Testis (tissue), 2 donors: ENCODE measurements at regions not wholly inside any gene's neighbourhood (a gene's known extent, or its start where the extent isn't known, plus 50 kb on each side); places are given as distances from the start of the nearest gene placed in this dataset.

Experiments used
- DNase-seq: peaks from one replicate; pipeline ENCODE4 v3.0.0-alpha.2; 2019
- H3K27ac ChIP-seq, 2 donors: fragments of 200-600 bp; sonication (generic); one replicate each; pipeline ENCODE4 v1.5.1; 2019
- H3K27me3 ChIP-seq: fragments of 200-600 bp; sonication (generic); one replicate; pipeline ENCODE4 v1.5.1; 2019
- H3K36me3 ChIP-seq: fragments of 200-600 bp; sonication (generic); one replicate; pipeline ENCODE4 v1.5.1; 2017; ENCODE audit warnings: low read depth; ENCODE audit errors: missing control alignments
- H3K4me1 ChIP-seq: fragments of 200-600 bp; sonication (generic); one replicate; pipeline ENCODE4 v1.5.1; 2019
- H3K4me3 ChIP-seq, 2 donors: fragments of 200-600 bp; sonication (generic); one replicate each; pipeline ENCODE4 v1.5.1; 2017 to 2019
- H3K9me3 ChIP-seq: fragments of 200-600 bp; sonication (generic); one replicate; pipeline ENCODE4 v1.5.1; 2017
- CTCF ChIP-seq, 3 experiments: fragments of 450-650 bp in 2 of 3; fragments of 200-600 bp in 1 of 3; sonication (generic) in 1 of 3; IDR thresholded peaks; one replicate each; pipeline ENCODE4 v1.5.1; 2016 to 2019; ENCODE audit warnings: antibody characterized with exemption in 3 of 3, mild to moderate bottlenecking in 2 of 3, moderate library complexity in 1 of 3
- POLR2A ChIP-seq: fragments of 450-650 bp; IDR thresholded peaks from one replicate; pipeline ENCODE4 v1.6.1; 2017; ENCODE audit warnings: antibody characterized with exemption, mild to moderate bottlenecking, moderate library complexity
- WGBS, 2 donors: methylation state at CpG; one replicate each; pipeline ENCODE4 v1.1.5; 2018; 5-methylcytosine and 5-hydroxymethylcytosine counted together
- intact Hi-C: fragments of 100-400 bp; cut with DNase I; formaldehyde crosslinking; loops from one replicate; pipeline ENCODE4 v1.15.1; 2023; ENCODE audit warnings: low total_unique reads

- Histone ChIP-seq H3K4me1 (no peaks in the 10 kb centered on the region), H3K9me3 (no peaks in the 10 kb centered on the region), H3K27ac (no peak overlapping the region), H3K36me3 (no peaks in the 10 kb centered on the region), H3K27me3 (no peaks in the 10 kb centered on the region), H3K4me3 (no peak overlapping the region)
- no peak for DNase-seq
- intact Hi-C loops = no loop called here
- 89 to 90% methylated on average over 3 of the region's 3 CpGs for WGBS, 2 donors
- TF ChIP-seq POLR2A = no peak
- no peak for TF ChIP-seq CTCF (IDR thresholded peaks at IDR 0.05)
These were observed 516.0 kb downstream of the OTOL1 start for GRCh38 chr3:162012633-162013032.

GRCh38 chr3:162014284-162014683 is 517.7 kb downstream of the OTOL1 start:
- intact Hi-C loops = no loop called here
- Histone ChIP-seq H3K4me1 (no peaks in the 10 kb centered on the region), H3K36me3 (no peaks in the 10 kb centered on the region), H3K9me3 (no peaks in the 10 kb centered on the region), H3K4me3 (no peak overlapping the region), H3K27ac (no peak overlapping the region), H3K27me3 (no peaks in the 10 kb centered on the region)
- DNase-seq = no peak
- TF ChIP-seq POLR2A = no peak
- no peak for TF ChIP-seq CTCF (IDR thresholded peaks at IDR 0.05)
- WGBS, 2 donors = 94 to 95% methylated on average over 5 of the region's 5 CpGs

GRCh38 chr3:162015856-162016255 is 519.2 kb downstream of the OTOL1 start:
- H3K9me3 ChIP-seq = no peaks in the 10 kb centered on the region
- intact Hi-C loops = no loop called here
- no peaks in the 10 kb centered on the region for H3K36me3 ChIP-seq
- H3K27ac ChIP-seq = no peak overlapping the region
- no peak for DNase-seq
- no peaks in the 10 kb centered on the region for H3K27me3 ChIP-seq
- no peak for TF ChIP-seq CTCF (IDR thresholded peaks at IDR 0.05)
- no peak overlapping the region for H3K4me3 ChIP-seq
- no peaks in the 10 kb centered on the region for H3K4me1 ChIP-seq

GRCh38 chr3:162019817-162020216 is 523.2 kb downstream of the OTOL1 start:
- no peaks in the 10 kb centered on the region for H3K27me3 ChIP-seq
- no peak for DNase-seq
- no peaks in the 10 kb centered on the region for H3K9me3 ChIP-seq
- intact Hi-C loops = no loop called here
- H3K36me3 ChIP-seq = no peaks in the 10 kb centered on the region
- WGBS, 2 donors = 89 to 95% methylated on average over 1 of the region's 1 CpG
- H3K4me3 ChIP-seq = no peak overlapping the region
- H3K4me1 ChIP-seq = no peaks in the 10 kb centered on the region
- TF ChIP-seq POLR2A = no peak
- no peak for TF ChIP-seq CTCF (IDR thresholded peaks at IDR 0.05)
- no peak overlapping the region for H3K27ac ChIP-seq

GRCh38 chr3:162021206-162021605 is 524.6 kb downstream of the OTOL1 start:
- 81 to 85% methylated on average over 4 of the region's 4 CpGs for WGBS, 2 donors
- H3K36me3 ChIP-seq = no peaks in the 10 kb centered on the region
- no peaks in the 10 kb centered on the region for H3K9me3 ChIP-seq
- intact Hi-C loops = no loop called here
- no peak for DNase-seq
- H3K4me1 ChIP-seq = no peaks in the 10 kb centered on the region
- TF ChIP-seq CTCF (IDR thresholded peaks at IDR 0.05) (no peak), POLR2A (no peak)
- no peak overlapping the region for H3K27ac ChIP-seq
- no peak overlapping the region for H3K4me3 ChIP-seq
- H3K27me3 ChIP-seq = no peaks in the 10 kb centered on the region
